Osteoblast (primary cell): ENCODE measurements at regions not wholly inside any gene's neighbourhood (a gene's known extent, or its start where the extent isn't known, plus 50 kb on each side); places are given as distances from the start of the nearest gene placed in this dataset.
A peak's percentile ranks its signal among the peaks of the same experiment; 100 is the strongest.

ENCODE experiments used
- DNase-seq: peaks from one replicate; pipeline ENCODE4 v3.0.0; 2011; ENCODE audit warnings: low spot score, mixed read lengths; ENCODE audit not compliant: insufficient read length; ENCODE audit errors: missing footprints
- H2AFZ ChIP-seq: 2 replicates; pipeline ENCODE4 v1.6.0; 2011; ENCODE audit warnings: mild to moderate bottlenecking, low read length
- H3K27ac ChIP-seq: 2 replicates; pipeline ENCODE4 v1.5.1; 2011; ENCODE audit warnings: mild to moderate bottlenecking, low read depth, low read length, moderate library complexity
- H3K27me3 ChIP-seq: 2 replicates; pipeline ENCODE4 v1.6.0; 2012; ENCODE audit warnings: mild to moderate bottlenecking, control low read depth, inconsistent platforms, low read length, moderate library complexity; ENCODE audit not compliant: insufficient read depth
- H3K36me3 ChIP-seq: 2 replicates; pipeline ENCODE4 v1.5.1; 2011; ENCODE audit warnings: mild to moderate bottlenecking, low read length, control low read depth, moderate library complexity; ENCODE audit not compliant: insufficient read depth
- H3K4me1 ChIP-seq: 2 replicates; pipeline ENCODE4 v1.5.1; 2011; ENCODE audit warnings: mild to moderate bottlenecking, low read length, control low read depth, moderate library complexity; ENCODE audit not compliant: insufficient read depth
- H3K4me2 ChIP-seq: 2 replicates; pipeline ENCODE4 v1.6.0; 2011; ENCODE audit warnings: mild to moderate bottlenecking, low read length; ENCODE audit not compliant: insufficient read depth
- H3K4me3 ChIP-seq: fragments of 200-600 bp; sonication (generic); 3 replicates; pipeline ENCODE4 v1.5.1; 2012; ENCODE audit warnings: mild to moderate bottlenecking, low read length, inconsistent platforms; ENCODE audit not compliant: insufficient read depth
- H3K79me2 ChIP-seq: 2 replicates; pipeline ENCODE4 v1.6.0; 2012; ENCODE audit warnings: mild to moderate bottlenecking, low read length, control low read depth, inconsistent platforms; ENCODE audit not compliant: insufficient read depth
- H3K9me3 ChIP-seq: 2 replicates; pipeline ENCODE4 v1.5.1; 2011; ENCODE audit warnings: low read depth, low read length, control low read depth
- H4K20me1 ChIP-seq: 2 replicates; pipeline ENCODE4 v1.6.0; 2012; ENCODE audit warnings: mild to moderate bottlenecking, low read length, control low read depth; ENCODE audit not compliant: insufficient read depth
- TF ChIP-seq, protein P1 (sequence below): IDR thresholded peaks from 2 replicates; pipeline ENCODE4 v1.5.1; 2011; ENCODE audit warnings: mild to moderate bottlenecking, low read depth, low read length, moderate library complexity; ENCODE audit errors: extremely low read depth

DNA sequence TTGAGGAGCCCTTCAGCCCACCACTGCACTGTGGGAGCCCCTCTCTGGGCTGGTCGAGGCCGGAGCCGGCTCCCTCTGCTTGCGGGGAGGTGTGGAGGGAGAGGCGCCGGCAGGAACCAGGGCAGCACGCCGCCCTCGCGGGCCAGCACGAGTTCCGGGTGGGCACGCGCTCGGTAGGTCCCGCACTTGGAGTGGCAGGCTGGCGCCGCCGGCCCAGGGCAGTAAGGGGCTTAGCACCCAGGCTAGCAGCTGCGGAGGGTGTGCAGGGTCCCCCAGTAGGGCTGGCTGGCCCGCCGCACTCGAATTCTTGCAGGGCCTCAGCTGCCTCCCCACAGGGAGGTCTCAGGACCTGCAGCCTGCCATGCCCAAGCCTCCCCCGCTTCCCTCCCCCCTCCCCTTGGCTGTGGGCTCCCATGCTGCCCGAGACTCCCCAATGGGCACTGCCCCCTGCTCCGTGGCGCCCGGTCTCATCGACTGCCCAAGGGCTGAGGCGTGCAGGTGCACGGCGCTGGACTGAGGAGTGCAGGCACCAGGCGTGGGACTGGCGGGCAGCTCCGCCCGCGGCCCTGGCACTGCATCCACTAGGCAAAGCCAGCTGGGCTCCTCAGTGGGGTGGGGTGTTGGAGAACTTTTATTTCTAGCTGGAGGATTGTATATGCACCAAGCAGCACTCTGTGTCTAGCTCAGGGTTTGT is 127.5 kb downstream of the DCK start:
- no peak for DNase-seq
- H3K36me3 ChIP-seq = no peaks in the 10 kb centered on the region
- no peaks in the 10 kb centered on the region for H3K9me3 ChIP-seq
- TF ChIP-seq, protein P1, sequence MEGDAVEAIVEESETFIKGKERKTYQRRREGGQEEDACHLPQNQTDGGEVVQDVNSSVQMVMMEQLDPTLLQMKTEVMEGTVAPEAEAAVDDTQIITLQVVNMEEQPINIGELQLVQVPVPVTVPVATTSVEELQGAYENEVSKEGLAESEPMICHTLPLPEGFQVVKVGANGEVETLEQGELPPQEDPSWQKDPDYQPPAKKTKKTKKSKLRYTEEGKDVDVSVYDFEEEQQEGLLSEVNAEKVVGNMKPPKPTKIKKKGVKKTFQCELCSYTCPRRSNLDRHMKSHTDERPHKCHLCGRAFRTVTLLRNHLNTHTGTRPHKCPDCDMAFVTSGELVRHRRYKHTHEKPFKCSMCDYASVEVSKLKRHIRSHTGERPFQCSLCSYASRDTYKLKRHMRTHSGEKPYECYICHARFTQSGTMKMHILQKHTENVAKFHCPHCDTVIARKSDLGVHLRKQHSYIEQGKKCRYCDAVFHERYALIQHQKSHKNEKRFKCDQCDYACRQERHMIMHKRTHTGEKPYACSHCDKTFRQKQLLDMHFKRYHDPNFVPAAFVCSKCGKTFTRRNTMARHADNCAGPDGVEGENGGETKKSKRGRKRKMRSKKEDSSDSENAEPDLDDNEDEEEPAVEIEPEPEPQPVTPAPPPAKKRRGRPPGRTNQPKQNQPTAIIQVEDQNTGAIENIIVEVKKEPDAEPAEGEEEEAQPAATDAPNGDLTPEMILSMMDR = no peak
- H3K4me1 ChIP-seq = peaks cover 9% of the 10 kb centered on the region
- no peak overlapping the region for H3K27ac ChIP-seq
- H3K4me3 ChIP-seq = no peak overlapping the region
- no peak overlapping the region for H2AFZ ChIP-seq
- no peaks in the 10 kb centered on the region for H4K20me1 ChIP-seq
- no peak overlapping the region for H3K4me2 ChIP-seq
- H3K79me2 ChIP-seq = no peaks in the 10 kb centered on the region
- no peaks in the 10 kb centered on the region for H3K27me3 ChIP-seq

DNA sequence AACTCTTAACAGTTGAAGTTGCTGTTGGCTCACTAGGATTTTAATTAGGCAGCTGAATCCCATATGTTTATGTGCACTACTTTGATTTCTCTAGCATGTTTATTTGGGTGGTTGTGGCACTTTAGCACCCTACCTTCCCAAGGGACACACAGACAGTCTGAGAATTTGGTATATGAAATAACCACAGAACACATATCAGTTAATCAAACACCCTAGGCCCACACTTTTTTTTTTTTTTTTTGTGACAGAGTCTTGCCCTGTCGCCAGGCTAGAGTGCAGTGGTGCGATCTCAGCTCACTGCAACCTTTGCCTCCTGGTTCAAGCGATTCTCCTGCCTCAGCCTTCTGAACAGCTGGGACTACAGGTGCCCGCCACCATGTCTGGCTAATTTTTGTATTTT is 130.5 kb downstream of the DCK start:
- TF ChIP-seq, protein P1 = no peak
- no peaks in the 10 kb centered on the region for H3K36me3 ChIP-seq

DNA sequence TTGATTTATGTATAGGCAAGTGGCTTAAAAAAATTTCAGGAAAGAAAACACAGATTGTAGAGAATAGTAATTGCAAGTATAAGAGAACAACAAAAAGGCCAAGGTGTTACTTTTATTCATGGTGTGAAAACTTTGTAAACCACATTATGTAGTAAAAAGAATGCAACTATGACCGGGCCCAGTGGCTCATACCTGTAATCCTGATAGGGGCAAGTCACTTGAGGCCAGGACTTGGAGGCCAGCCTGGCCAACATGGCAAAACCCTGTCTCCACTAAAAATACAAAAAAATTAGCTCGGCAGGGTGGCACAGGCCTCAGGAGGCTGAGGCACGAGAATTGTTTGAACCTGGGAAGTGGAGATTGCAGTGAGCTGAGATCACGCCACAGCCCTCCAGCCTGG is 131.7 kb downstream of the DCK start:
- no peaks in the 10 kb centered on the region for H3K9me3 ChIP-seq
- H3K27ac ChIP-seq = no peak overlapping the region
- peak overlapping the region; percentile 21 for H2AFZ ChIP-seq
- H3K27me3 ChIP-seq = no peaks in the 10 kb centered on the region
- H3K4me1 ChIP-seq = peaks cover 16% of the 10 kb centered on the region
- H3K79me2 ChIP-seq = no peaks in the 10 kb centered on the region
- no peak overlapping the region for H3K4me2 ChIP-seq
- no peaks in the 10 kb centered on the region for H3K36me3 ChIP-seq
- TF ChIP-seq, protein P1 = no peak
- DNase-seq = no peak
- no peaks in the 10 kb centered on the region for H4K20me1 ChIP-seq
- H3K4me3 ChIP-seq = no peak overlapping the region

More for the DNA sequence above, 130.5 kb downstream of the DCK start:
- Histone ChIP-seq H3K27me3 (no peaks in the 10 kb centered on the region), H3K4me1 (peaks cover 15% of the 10 kb centered on the region), H2AFZ (no peak overlapping the region), H3K79me2 (no peaks in the 10 kb centered on the region), H3K4me2 (no peak overlapping the region), H3K4me3 (no peak overlapping the region), H3K9me3 (no peaks in the 10 kb centered on the region), H4K20me1 (no peaks in the 10 kb centered on the region), H3K27ac (no peak overlapping the region)
- DNase-seq = no peak

DNA sequence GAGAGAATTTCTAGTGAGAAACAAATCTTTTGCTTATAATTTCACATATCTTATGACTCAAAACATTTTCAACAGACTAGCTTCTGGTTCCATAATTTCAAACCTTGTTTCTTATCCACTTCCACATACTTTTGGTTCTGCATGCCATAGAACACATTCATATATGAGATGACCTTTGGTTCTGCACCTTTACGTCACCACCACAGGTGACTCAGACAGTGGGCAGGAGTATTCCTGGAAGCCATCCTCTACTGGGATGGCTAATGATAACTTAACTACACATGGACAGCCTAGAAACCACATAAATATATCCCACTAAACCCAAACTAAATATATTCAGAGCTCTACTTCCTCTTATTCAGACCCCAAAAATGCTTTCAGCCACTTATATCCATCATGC is 133.3 kb downstream of the DCK start:
- peak overlapping the region; percentile 23 for H3K4me2 ChIP-seq
- no peaks in the 10 kb centered on the region for H3K27me3 ChIP-seq
- H3K9me3 ChIP-seq = no peaks in the 10 kb centered on the region
- TF ChIP-seq, protein P1 = no peak
- H3K36me3 ChIP-seq = no peaks in the 10 kb centered on the region
- H4K20me1 ChIP-seq = no peaks in the 10 kb centered on the region
- no peak overlapping the region for H3K4me3 ChIP-seq
- H3K27ac ChIP-seq = peak overlapping the region; percentile 89
- H3K79me2 ChIP-seq = no peaks in the 10 kb centered on the region
- H2AFZ ChIP-seq = no peak overlapping the region
- H3K4me1 ChIP-seq = peaks cover 30% of the 10 kb centered on the region
- DNase-seq = peak; percentile 81
